ENCODE measurements at regions not wholly inside any gene's neighbourhood (a gene's known extent, or its start where the extent isn't known, plus 50 kb on each side); places are given as distances from the start of the nearest gene placed in this dataset.
A peak's percentile ranks its signal among the peaks of the same experiment; 100 is the strongest.

GRCh38 chr2:58895857-58896256, 654.7 kb upstream of the FANCL start:
- intact Hi-C loops (cut with micrococcal nuclease): no loop called here
- DNase-seq (peak; percentile 58), ATAC-seq (peak; percentile 89)

DNA sequence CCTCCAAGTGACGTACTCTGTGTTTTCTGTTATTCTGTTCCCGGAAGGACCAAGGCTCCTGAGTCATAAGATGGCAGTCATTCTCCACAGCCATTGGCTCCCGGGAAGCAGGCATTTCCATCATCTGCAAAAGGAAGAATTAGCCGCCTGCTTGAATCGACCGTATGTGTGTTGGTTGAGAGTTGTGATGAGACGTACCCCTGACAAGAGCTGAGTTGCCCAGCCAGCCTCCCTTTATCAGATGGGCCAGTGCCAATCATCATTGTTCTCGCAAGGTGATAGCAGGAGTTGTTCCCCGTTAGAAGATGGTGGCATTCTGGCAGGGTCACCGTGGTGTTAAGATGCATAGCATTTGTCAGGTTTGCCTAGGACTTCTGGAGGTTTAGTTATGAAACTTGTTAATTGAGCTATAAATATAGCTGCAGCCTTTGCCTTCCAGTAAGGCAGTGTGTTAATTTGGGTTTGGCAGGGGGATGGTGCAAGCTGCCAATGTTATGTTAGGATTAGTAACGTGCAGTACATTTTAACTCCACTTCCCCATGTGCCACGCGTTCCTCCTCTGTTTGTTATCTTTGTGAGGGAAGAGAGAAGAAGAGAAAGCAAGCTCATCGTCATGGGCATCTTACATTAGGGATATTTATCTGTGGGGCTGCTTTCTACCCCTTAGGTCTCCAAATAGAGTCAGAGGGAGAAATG, 652.7 kb upstream of the FANCL start:
- peak; percentile 22 for DNase-seq
- peak; percentile 83 for ATAC-seq
- intact Hi-C loops (cut with micrococcal nuclease): no loop called here

DNA sequence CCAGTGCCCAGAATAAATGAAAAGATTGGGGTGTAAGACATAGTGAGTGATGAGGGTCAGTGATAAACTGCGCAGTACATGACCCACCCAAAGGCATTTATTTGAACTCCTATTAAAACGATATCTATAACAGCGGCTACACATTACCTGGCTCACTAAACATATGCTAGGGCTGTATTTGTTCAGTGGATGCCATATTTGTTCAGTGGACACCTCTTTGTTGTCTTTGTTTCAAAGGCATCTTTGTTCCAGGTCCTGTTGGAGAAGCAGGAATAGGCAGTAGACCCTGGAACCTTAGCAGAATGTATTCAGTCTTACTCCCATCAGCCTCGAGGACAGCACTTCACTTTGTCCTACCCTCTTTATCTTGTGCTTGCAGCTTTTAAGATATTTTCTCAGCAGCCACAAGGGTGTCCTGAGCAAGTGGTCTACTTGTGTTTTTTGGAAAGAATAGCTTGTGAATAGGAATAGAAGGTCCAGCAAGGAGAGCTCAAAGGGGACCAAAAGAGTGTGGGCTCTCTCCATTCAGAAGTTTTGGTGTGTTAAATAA, 650.8 kb upstream of the FANCL start:
- intact Hi-C loops (cut with micrococcal nuclease): no loop called here
- no peak for ATAC-seq
- DNase-seq: no peak

- intact Hi-C loops (cut with micrococcal nuclease): no loop called here
- DNase-seq: no peak
- no peak for ATAC-seq
These were observed 649.9 kb upstream of the FANCL start for GRCh38 chr2:58890865-58891525.

DNA sequence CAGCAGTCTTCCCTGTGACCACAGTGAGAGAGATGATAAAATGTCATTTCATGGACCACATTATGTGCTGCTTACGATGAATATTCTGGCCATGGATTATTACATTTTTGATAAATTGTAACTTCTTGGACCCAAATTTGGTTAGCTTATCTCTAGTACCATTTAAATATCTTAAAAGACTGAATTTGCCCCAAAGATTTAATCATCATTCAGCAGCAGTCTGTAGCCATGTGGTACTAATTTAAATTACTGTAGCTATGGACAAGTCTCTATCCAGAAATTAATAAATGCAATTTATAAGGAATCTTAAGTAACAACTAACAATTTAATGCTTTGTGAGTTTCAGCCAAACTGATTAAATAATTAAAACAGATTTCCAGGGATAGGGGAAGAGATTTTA, 644.9 kb upstream of the FANCL start:
- intact Hi-C loops (cut with micrococcal nuclease): no loop called here
- DNase-seq (no peak), ATAC-seq (no peak)

DNA sequence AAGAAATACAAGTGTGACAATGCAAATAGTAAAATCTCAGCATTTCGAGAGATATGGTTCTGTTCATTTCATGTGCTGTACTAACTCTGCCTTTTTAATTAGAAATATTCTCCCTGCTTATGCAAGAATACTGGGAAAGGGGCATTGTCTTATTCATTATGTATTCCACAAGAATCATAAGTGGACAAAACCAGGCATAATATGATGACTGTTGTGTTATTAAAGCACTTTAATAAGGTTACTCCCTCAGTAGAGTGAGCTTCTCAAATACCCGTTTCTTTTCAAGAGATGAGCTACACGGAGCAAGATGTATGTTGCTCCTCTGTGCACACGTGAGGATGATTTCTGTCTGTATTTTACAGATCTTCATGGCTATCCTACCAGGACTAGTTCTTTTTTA, 638.7 kb upstream of the FANCL start:
- ATAC-seq: no peak
- intact Hi-C loops (cut with micrococcal nuclease): no loop called here

DNA sequence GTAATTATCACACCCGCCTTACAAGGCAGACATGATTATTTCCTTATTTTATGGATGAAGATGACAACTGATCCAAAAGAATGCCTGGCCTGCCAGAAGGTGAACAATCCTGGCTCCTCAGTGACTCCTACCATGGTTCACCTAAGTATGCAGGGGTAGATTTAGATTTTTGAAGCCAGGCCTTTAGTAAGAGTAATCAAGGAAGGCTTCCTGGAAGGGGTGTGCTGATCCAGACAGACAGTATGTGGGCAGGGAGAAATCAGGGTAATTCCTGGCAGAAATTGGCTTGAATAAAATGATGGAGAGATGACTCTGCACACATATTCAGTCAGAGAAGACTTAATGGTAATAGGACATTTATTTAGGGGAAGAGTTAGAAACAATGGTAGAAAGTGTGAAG, 637.7 kb upstream of the FANCL start:
- DNase-seq (no peak), ATAC-seq (no peak)
- intact Hi-C loops (cut with micrococcal nuclease): no loop called here

More for the DNA sequence above, 638.7 kb upstream of the FANCL start:
- no peak for DNase-seq

DNA sequence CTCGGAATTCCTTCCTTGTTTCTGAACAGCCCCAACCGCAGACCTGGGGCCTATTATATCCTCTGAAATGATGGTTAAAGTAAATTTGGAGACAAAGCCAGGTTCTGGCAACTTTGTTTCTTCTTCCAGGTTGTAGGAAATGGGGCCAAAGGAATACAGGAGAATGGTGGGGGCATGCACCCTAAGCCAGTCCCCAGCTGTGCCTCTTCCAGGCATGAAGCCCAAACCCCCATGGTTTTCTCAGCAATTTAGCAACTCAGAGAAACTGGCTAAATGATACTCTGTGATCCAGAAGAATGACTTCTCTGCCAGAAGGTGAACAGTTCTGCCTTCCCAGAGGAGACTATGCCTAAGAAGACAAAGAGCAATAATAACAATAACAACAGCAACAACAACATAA, 635.0 kb upstream of the FANCL start:
- no peak for ATAC-seq
- intact Hi-C loops (cut with micrococcal nuclease): no loop called here
- no peak for DNase-seq

DNA sequence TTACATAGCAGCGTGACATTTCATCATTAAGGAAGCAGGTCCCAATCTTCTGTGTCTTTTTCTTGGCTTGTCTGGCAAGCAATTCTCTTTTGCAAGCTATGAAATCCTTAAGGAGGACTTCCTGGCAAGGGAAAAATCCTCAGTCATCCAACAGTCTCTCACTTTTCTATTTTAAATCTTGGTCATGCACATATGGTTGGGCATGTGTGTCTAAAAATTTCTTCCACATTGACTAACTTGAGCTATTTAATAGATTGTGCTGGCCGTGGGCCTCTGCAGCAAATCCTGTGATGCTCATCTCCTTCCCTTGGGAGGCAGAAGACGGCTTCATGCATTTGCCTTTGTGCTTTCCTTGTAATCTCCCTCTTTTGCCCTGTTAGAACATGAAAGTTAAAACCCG, 634.3 kb upstream of the FANCL start:
- DNase-seq: no peak
- no peak for ATAC-seq
- intact Hi-C loops (cut with micrococcal nuclease): no loop called here

GRCh38 chr2:58871469-58872142, 630.5 kb upstream of the FANCL start:
- no peak for DNase-seq
- ATAC-seq: no peak
- intact Hi-C loops (cut with micrococcal nuclease): no loop called here

DNA sequence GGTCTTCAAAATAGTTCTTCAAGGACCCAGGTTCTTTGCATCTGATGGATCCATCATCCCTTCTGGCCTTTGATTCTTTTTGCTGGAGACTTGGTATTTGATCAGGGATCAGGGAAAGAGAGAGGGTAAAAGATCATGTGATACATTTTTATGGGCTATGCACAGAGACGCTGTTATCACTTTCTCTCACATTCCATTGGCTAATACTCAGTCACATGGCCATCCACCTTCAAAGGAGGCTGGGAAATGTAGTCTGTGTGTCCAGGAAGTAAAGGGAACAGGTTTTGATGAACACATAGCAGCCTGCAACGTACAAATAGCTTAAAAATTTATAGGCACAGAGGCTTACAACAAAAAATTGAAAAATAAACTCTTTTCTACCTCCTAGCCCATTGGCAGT, 629.6 kb upstream of the FANCL start:
- intact Hi-C loops (cut with micrococcal nuclease): no loop called here
- DNase-seq (no peak), ATAC-seq (no peak)

DNA sequence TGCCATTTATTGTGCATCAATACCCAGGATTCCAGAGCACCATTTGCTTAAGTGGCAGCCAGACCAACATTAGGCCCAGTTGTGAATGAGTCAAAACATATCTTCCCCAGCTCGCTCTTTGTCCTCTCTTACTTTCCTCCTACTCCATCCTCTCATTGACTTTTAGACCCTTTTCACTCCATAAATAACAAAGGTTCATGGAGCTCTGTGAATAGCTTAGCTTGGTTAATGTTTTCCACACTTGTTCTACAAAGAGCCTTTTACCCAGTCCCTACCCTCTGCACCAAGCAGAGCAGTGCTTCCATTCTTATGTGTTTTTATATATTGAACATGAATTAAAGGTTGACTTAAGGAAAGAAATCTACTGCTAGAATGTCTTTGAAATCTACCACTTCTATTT, 625.8 kb upstream of the FANCL start:
- DNase-seq (no peak), ATAC-seq (no peak)
- intact Hi-C loops (cut with micrococcal nuclease): no loop called here

DNA sequence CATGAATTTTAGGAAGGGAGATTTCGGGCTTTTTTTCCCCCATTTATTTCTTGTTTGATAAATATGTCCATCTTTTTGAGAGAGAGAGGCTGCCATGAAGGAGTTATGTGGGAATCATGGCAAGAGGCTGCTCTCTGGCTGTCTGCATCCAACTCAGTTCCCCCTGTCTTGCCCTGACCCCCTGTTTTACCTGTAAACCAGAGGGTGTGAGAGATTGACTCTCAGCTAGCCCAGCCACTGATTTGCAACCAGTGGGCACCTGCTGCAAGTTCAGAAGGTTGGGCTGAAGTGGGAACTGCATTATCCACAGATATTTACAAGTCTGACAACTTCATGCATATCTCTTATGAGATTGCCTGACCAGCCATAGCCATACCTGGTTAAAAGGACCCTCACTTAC, 625.4 kb upstream of the FANCL start:
- DNase-seq (no peak), ATAC-seq (no peak)
- intact Hi-C loops (cut with micrococcal nuclease): no loop called here

- DNase-seq: no peak
- intact Hi-C loops (cut with micrococcal nuclease): no loop called here
- no peak for ATAC-seq
These were observed 624.9 kb upstream of the FANCL start for GRCh38 chr2:58866040-58866439.

DNA sequence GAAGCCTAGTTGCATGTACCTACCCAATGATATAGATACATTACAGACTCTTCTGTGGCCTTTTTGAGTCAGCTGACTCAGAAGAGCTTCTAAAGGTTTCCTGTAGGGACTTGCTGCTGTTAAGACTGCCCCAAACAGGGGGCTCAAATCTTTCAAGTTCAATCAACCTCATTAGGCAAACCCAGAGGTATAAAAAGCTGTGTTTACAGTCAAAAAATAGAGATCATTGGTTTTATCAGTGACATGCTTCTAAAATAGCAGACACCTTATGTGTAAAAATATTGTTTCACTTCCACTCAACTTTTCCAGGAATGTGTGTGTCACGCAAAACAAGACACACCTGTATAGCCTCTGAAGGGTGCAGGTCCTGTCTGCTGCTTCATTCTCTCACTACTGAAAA, 624.3 kb upstream of the FANCL start:
- ATAC-seq: no peak

GRCh38 chr2:58862244-58862643, 621.1 kb upstream of the FANCL start:
- DNase-seq (no peak), ATAC-seq (no peak)
- intact Hi-C loops (cut with micrococcal nuclease): no loop called here

More for the DNA sequence above, 624.3 kb upstream of the FANCL start:
- intact Hi-C loops (cut with micrococcal nuclease): no loop called here
- DNase-seq: no peak

DNA sequence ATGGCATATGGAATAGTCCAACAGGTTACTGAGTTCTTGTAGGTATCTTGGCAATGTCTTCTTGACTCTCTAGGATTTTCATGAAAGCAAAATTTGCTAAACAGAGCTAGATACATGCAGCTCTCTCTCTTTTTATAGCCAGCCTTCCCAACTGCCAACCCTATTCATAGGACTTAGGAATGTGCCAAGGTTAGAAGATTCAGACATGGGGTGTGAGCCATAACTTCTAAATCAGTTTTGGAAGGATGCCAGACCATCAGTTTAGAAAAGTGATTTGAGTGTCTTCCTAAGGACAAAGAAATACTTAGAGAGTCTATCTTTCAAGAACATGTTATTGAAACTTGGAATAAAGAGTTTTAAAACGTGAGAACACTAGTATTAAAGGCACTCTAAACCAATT, 619.5 kb upstream of the FANCL start:
- ATAC-seq (no peak), DNase-seq (no peak)
- intact Hi-C loops (cut with micrococcal nuclease): no loop called here

DNA sequence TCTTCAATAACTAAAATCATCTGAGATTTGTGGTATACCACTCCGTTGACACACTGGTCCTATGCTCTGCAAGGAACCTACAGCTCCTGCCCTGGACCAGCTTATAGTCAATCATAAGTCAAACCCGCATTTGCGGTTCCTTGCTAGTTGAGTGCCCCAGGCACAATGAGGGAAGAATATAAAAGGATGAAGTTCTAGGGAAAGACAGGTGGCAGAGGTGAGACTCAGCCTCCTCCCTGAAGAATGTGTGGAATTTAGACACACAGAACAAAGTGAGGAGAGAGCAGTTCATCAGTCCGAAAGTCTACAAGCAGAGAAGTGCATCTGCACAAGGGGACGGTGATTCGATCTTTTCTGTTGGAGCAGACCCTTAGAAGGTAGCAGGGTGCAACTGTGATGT, 615.0 kb upstream of the FANCL start:
- intact Hi-C loops (cut with micrococcal nuclease): no loop called here
- DNase-seq (no peak), ATAC-seq (no peak)

DNA sequence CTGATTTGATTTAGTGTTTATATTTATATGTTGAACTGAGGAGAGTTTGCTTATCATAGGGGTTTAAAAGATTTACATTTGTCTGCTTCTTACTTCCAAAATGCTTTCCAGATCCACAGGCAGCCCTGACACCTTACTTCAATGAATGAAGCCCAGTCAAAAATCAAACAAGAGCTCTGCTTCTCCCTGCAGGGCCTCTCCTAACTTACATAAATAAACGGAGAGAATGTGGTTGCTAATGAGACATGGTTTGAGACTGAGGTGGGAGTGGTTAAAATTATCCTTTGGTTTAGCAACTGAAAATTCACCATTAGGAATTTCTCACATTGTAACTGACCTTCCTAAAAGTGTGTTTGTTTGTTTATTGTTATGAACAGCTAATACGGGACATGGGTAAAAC, 612.3 kb upstream of the FANCL start:
- intact Hi-C loops (cut with micrococcal nuclease): no loop called here
- ATAC-seq: no peak
- DNase-seq: no peak

- no peak for ATAC-seq
These were observed 611.8 kb upstream of the FANCL start for GRCh38 chr2:58852905-58853304.

GRCh38 chr2:58852243-58852642, 611.1 kb upstream of the FANCL start:
- ATAC-seq (no peak), DNase-seq (no peak)
- intact Hi-C loops (cut with micrococcal nuclease): no loop called here

More at GRCh38 chr2:58852905-58853304, 611.8 kb upstream of the FANCL start:
- intact Hi-C loops (cut with micrococcal nuclease): no loop called here
- no peak for DNase-seq
